Breast epithelium (tissue), 4 donors: ENCODE measurements at regions not wholly inside any gene's neighbourhood (a gene's known extent, or its start where the extent isn't known, plus 50 kb on each side); places are given as distances from the start of the nearest gene placed in this dataset.

Experiments
- DNase-seq, 2 donors: peaks; one replicate each; pipeline ENCODE4 v3.0.0-alpha.2; 2019; ENCODE audit warnings: low spot score in 2 of 2
- H3K27ac ChIP-seq, 2 donors: fragments of 200-600 bp; sonication (generic) in 1 of 2; one replicate each; pipeline ENCODE4 v1.5.1; 2016 to 2019; ENCODE audit warnings: mild to moderate bottlenecking in 1 of 2
- H3K27me3 ChIP-seq, 2 donors: fragments of 200-600 bp; sonication (generic) in 1 of 2; one replicate each; pipeline versions ENCODE4 v1.5.1 to v1.6.0; 2017 to 2019; ENCODE audit warnings: control low read depth in 1 of 2, mild to moderate bottlenecking in 1 of 2
- H3K36me3 ChIP-seq: fragments of 200-600 bp; one replicate; pipeline ENCODE4 v1.5.1; 2019
- H3K4me1 ChIP-seq, 2 donors: fragments of 200-600 bp; sonication (generic); one replicate each; pipeline ENCODE4 v1.5.1; 2016 to 2019; ENCODE audit warnings: control low read depth in 1 of 2
- H3K4me3 ChIP-seq, 3 donors: fragments of 200-600 bp; sonication (generic); 1 replicate in 2 of 3; 2 replicates in 1 of 3; pipeline ENCODE4 v1.5.1; 2016 to 2019; ENCODE audit warnings: mild to moderate bottlenecking in 3 of 3, moderate library complexity in 2 of 3
- H3K9me3 ChIP-seq, 2 donors: fragments of 200-600 bp; sonication (generic) in 1 of 2; one replicate each; pipeline ENCODE4 v1.5.1; 2016 to 2019; ENCODE audit warnings: control low read depth in 1 of 2
- CTCF ChIP-seq, 3 donors: fragments of 450-650 bp; IDR thresholded peaks; one replicate each; pipeline ENCODE4 v1.5.1; 2016 to 2017; ENCODE audit warnings: antibody characterized with exemption in 3 of 3, mild to moderate bottlenecking in 3 of 3, moderate library complexity in 3 of 3
- POLR2A ChIP-seq: fragments of 450-650 bp; IDR thresholded peaks from one replicate; pipeline ENCODE4 v1.6.1; 2016; ENCODE audit warnings: antibody characterized with exemption, mild to moderate bottlenecking, moderate library complexity
- POLR2AphosphoS5 ChIP-seq, 3 donors: sonication (generic); formaldehyde crosslinking; IDR thresholded peaks; one replicate each; pipeline ENCODE4 v1.6.1; 2017; ENCODE audit warnings: antibody characterized with exemption in 3 of 3
- intact Hi-C: fragments of 100-400 bp; cut with DNase I; formaldehyde crosslinking; loops from one replicate; pipeline ENCODE4 v1.15.1; 2023; ENCODE audit warnings: low total_unique reads

- intact Hi-C loops = no loop called here
- Histone ChIP-seq H3K4me3 (no peak overlapping the region), H3K4me1 (no peaks in the 10 kb centered on the region), H3K27ac (no peak overlapping the region), H3K9me3 (no peaks in the 10 kb centered on the region), H3K27me3 (no peaks in the 10 kb centered on the region), H3K36me3 (no peaks in the 10 kb centered on the region)
- TF ChIP-seq POLR2A (no peak), CTCF (IDR thresholded peaks at IDR 0.05) (no peak), POLR2AphosphoS5 (IDR thresholded peaks at IDR 0.05) (no peak)
- DNase-seq = no peak
Measured at GRCh38 chr12:83980398-83980797, 932.2 kb downstream of the SLC6A15 start.

- TF ChIP-seq POLR2AphosphoS5 (IDR thresholded peaks at IDR 0.05) (no peak), CTCF (IDR thresholded peaks at IDR 0.05) (no peak), POLR2A (no peak)
Measured at GRCh38 chr12:83979785-83980184, 932.8 kb downstream of the SLC6A15 start.

GRCh38 chr12:83971781-83972180, 940.8 kb downstream of the SLC6A15 start:
- H3K27me3 ChIP-seq = no peaks in the 10 kb centered on the region
- no peaks in the 10 kb centered on the region for H3K4me1 ChIP-seq
- no peak overlapping the region for H3K4me3 ChIP-seq
- intact Hi-C loops = no loop called here
- H3K36me3 ChIP-seq = no peaks in the 10 kb centered on the region
- H3K27ac ChIP-seq = no peak overlapping the region
- no peaks in the 10 kb centered on the region for H3K9me3 ChIP-seq
- no peak for DNase-seq
- TF ChIP-seq CTCF (IDR thresholded peaks at IDR 0.05) (no peak), POLR2AphosphoS5 (IDR thresholded peaks at IDR 0.05) (no peak), POLR2A (no peak)

More at GRCh38 chr12:83979785-83980184, 932.8 kb downstream of the SLC6A15 start:
- intact Hi-C loops = no loop called here
- Histone ChIP-seq H3K9me3 (no peaks in the 10 kb centered on the region), H3K4me1 (no peaks in the 10 kb centered on the region), H3K4me3 (no peak overlapping the region), H3K36me3 (no peaks in the 10 kb centered on the region), H3K27me3 (no peaks in the 10 kb centered on the region), H3K27ac (no peak overlapping the region)
- DNase-seq = no peak

GRCh38 chr12:83960767-83961166, 951.8 kb downstream of the SLC6A15 start:
- DNase-seq = no peak
- Histone ChIP-seq H3K9me3 (no peaks in the 10 kb centered on the region), H3K27ac (no peak overlapping the region), H3K4me3 (no peak overlapping the region), H3K4me1 (no peaks in the 10 kb centered on the region), H3K36me3 (no peaks in the 10 kb centered on the region), H3K27me3 (no peaks in the 10 kb centered on the region)
- no peak for TF ChIP-seq CTCF (IDR thresholded peaks at IDR 0.05)
- no peak for TF ChIP-seq POLR2A
- no peak for TF ChIP-seq POLR2AphosphoS5 (IDR thresholded peaks at IDR 0.05)
- intact Hi-C loops = no loop called here

GRCh38 chr12:83958997-83959396, 953.6 kb downstream of the SLC6A15 start:
- DNase-seq = no peak
- Histone ChIP-seq H3K9me3 (no peaks in the 10 kb centered on the region), H3K36me3 (no peaks in the 10 kb centered on the region), H3K4me3 (no peak overlapping the region), H3K27ac (no peak overlapping the region), H3K27me3 (no peaks in the 10 kb centered on the region), H3K4me1 (no peaks in the 10 kb centered on the region)
- TF ChIP-seq POLR2A = no peak
- TF ChIP-seq POLR2AphosphoS5 (IDR thresholded peaks at IDR 0.05) = no peak
- TF ChIP-seq CTCF (IDR thresholded peaks at IDR 0.05) = no peak
- intact Hi-C loops = no loop called here
